Pancreas (tissue), 10 donors: ENCODE measurements at regions not wholly inside any gene's neighbourhood (a gene's known extent, or its start where the extent isn't known, plus 50 kb on each side); places are given as distances from the start of the nearest gene placed in this dataset.
A peak's percentile ranks its signal among the peaks of the same experiment; 100 is the strongest.

Experiments used
- ATAC-seq, 4 donors: fragments of 200-7000 bp; cut with Tn5 transposase; one replicate each; pipeline versions ENCODE4 v1.8.0 to v1.9.1; 2020; ENCODE audit warnings: mild to moderate bottlenecking in 4 of 4, moderate library complexity in 4 of 4
- DNase-seq, 6 donors: peaks; one replicate each; pipeline ENCODE4 v3.0.0-alpha.2; 2020
- FAIRE-seq: peaks from 2 replicates; lab custom pipeline; 2012; peaks lifted over from hg19 to GRCh38; lab: Jason Lieb, UNC
- H3K27ac ChIP-seq, 4 donors: fragments of 200-600 bp; sonication (generic); 1 replicate in 3 of 4; 2 replicates in 1 of 4; pipeline versions ENCODE4 v1.5.0 to v1.8.0; 2020
- H3K27me3 ChIP-seq, 4 donors: fragments of 200-600 bp; one replicate each; pipeline ENCODE4 v1.8.0; 2021
- H3K36me3 ChIP-seq, 3 donors: fragments of 200-600 bp; sonication (generic) in 1 of 3; one replicate each; pipeline versions ENCODE4 v1.5.0 to v1.8.0; 2020 to 2021
- H3K4me1 ChIP-seq, 3 donors: fragments of 200-600 bp; one replicate each; pipeline ENCODE4 v1.8.0; 2021
- H3K4me3 ChIP-seq, 4 donors: fragments of 200-600 bp; sonication (generic) in 2 of 4; one replicate each; pipeline versions ENCODE4 v1.5.0 to v1.8.0; 2020 to 2021
- H3K9me3 ChIP-seq, 4 donors: fragments of 200-600 bp; one replicate each; pipeline ENCODE4 v1.8.0; 2021
- CTCF ChIP-seq, 4 donors: fragments of 200-600 bp; sonication (generic) in 3 of 4; IDR thresholded peaks; one replicate each; pipeline versions ENCODE4 v1.5.0 to v1.8.0; 2021; ENCODE audit warnings: antibody characterized with exemption in 4 of 4
- WGBS, 2 donors: extraction: QIAGEN DNeasy Blood & Tissue Kit; methylation state at CpG; one replicate each; pipeline ENCODE4 v1.1.7; 2013; 5-methylcytosine and 5-hydroxymethylcytosine counted together
- intact Hi-C, 3 donors: fragments of 100-400 bp; cut with DNase I; formaldehyde crosslinking; loops; one replicate each; pipeline versions ENCODE4 v1.11.1 to v1.14.2; 2022
- donor health status: healthy with polysubstance abuse.
- donor health status: DM: no; HTN: no; CAD: no; lungs with moderate emphysema.
- donor health status: DM: no; HTN: no; CAD: no.
- donor health status: control.
- donor health status: control.
- donor health status: Bipolar disorder and iron deficiency.
- donor health status: DM: yes; HTN: yes; CAD: no.
- donor health status: DM: no; HTN: no; CAD: no.
- donor health status: DM: no; HTN: no; CAD: no.
- donor health status: DM: yes; HTN: yes; CAD: no.

- ATAC-seq (no peak), FAIRE-seq (no peak), DNase-seq (no peak)
- Histone ChIP-seq H3K4me3 (no peak overlapping the region), H3K36me3 (no peaks in the 10 kb centered on the region), H3K9me3 (no peaks in the 10 kb centered on the region), H3K27me3 (no peaks in the 10 kb centered on the region), H3K27ac (no peak overlapping the region), H3K4me1 (no peaks in the 10 kb centered on the region)
- intact Hi-C loops: no loop called here
- WGBS, 2 donors: 64 to 100% methylated on average over 1 of the region's 1 CpG
- no peak for TF ChIP-seq CTCF (IDR thresholded peaks at IDR 0.05)
Observed at GRCh38 chr6:132209351-132209750, 191.9 kb downstream of the MOXD1 start.

GRCh38 chr6:132207991-132208390 lies 193.3 kb downstream of the MOXD1 start:
- ATAC-seq (no peak), FAIRE-seq (no peak), DNase-seq (no peak)
- intact Hi-C loops: no loop called here
- TF ChIP-seq CTCF (IDR thresholded peaks at IDR 0.05): no peak
- H3K27me3 ChIP-seq: no peaks in the 10 kb centered on the region
- H3K36me3 ChIP-seq: no peaks in the 10 kb centered on the region
- no peak overlapping the region for H3K27ac ChIP-seq
- H3K9me3 ChIP-seq: no peaks in the 10 kb centered on the region
- H3K4me1 ChIP-seq: no peaks in the 10 kb centered on the region
- 79% methylated on average over 3 of the region's 3 CpGs for WGBS, 2 donors
- no peak overlapping the region for H3K4me3 ChIP-seq

- FAIRE-seq: no peak
- ATAC-seq: no peak
- TF ChIP-seq CTCF (IDR thresholded peaks at IDR 0.05): no peak
- no peaks in the 10 kb centered on the region for H3K36me3 ChIP-seq
- 69 to 71% methylated on average over 1 of the region's 1 CpG for WGBS, 2 donors
- no peaks in the 10 kb centered on the region for H3K9me3 ChIP-seq
- intact Hi-C loops: no loop called here
- H3K27me3 ChIP-seq: no peaks in the 10 kb centered on the region
- no peak overlapping the region for H3K27ac ChIP-seq
- DNase-seq: no peak
- H3K4me3 ChIP-seq: no peak overlapping the region
- H3K4me1 ChIP-seq: no peaks in the 10 kb centered on the region
Observed at GRCh38 chr6:132205946-132206345, 195.3 kb downstream of the MOXD1 start.

GRCh38 chr6:132204591-132204990 lies 196.7 kb downstream of the MOXD1 start:
- no peaks in the 10 kb centered on the region for H3K27me3 ChIP-seq
- no peak overlapping the region for H3K27ac ChIP-seq
- TF ChIP-seq CTCF (IDR thresholded peaks at IDR 0.05): no peak
- intact Hi-C loops: no loop called here
- 77 to 94% methylated on average over 4 of the region's 4 CpGs for WGBS, 2 donors
- DNase-seq (no peak), FAIRE-seq (no peak), ATAC-seq (no peak)
- no peaks in the 10 kb centered on the region for H3K9me3 ChIP-seq
- no peaks in the 10 kb centered on the region for H3K36me3 ChIP-seq
- no peaks in the 10 kb centered on the region for H3K4me1 ChIP-seq
- no peak overlapping the region for H3K4me3 ChIP-seq

- Histone ChIP-seq H3K4me1 (no peaks in the 10 kb centered on the region), H3K4me3 (no peak overlapping the region), H3K27ac (no peak overlapping the region), H3K27me3 (no peaks in the 10 kb centered on the region), H3K9me3 (no peaks in the 10 kb centered on the region), H3K36me3 (no peaks in the 10 kb centered on the region)
- no peak for TF ChIP-seq CTCF (IDR thresholded peaks at IDR 0.05)
- FAIRE-seq (no peak), DNase-seq (no peak), ATAC-seq (peak in 2 of 4 donors; percentile 38 to 58)
- 85 to 87% methylated on average over 4 of the region's 4 CpGs for WGBS, 2 donors
- intact Hi-C loops: no loop called here
Observed at GRCh38 chr6:132202574-132202973, 198.7 kb downstream of the MOXD1 start.
